ENCODE measurements at regions not wholly inside any gene's neighbourhood (a gene's known extent, or its start where the extent isn't known, plus 50 kb on each side); places are given as distances from the start of the nearest gene placed in this dataset.
A peak's percentile ranks its signal among the peaks of the same experiment; 100 is the strongest.

DNA sequence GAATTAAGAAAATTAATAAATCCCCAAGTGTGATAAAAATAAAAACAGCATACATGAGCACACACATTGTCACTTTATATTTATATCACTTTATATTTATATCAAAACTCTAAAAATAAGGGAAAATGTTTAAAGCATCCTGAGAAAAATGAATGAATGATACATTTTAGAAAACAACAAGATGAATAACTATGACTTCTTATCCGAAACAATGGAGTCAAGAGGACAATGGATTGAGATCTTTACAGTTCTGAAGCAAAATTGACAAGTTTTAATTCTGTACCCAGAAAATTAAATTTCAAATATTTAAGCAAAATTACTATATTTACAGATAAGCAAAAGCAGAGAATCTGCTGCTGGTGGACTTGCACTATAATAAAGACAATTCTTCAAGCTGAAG lies 512.6 kb downstream of the MRPL39 start:
- Histone ChIP-seq H2AFZ (no peak overlapping the region), H3K9me2 (ENCODE audit: insufficient read depth) (no peaks in the 10 kb centered on the region), H3K9me3 (ENCODE audit: low read depth) (no peaks in the 10 kb centered on the region), H3K9ac (no peak overlapping the region), H4K20me1 (ENCODE audit: insufficient read depth) (no peaks in the 10 kb centered on the region), H3K27me3 (replicated peaks; ENCODE audit: insufficient read depth) (no peaks in the 10 kb centered on the region), H3K4me2 (ENCODE audit: unreplicated experiment) (no peak overlapping the region), H3K36me3 (ENCODE audit: low read depth) (no peaks in the 10 kb centered on the region), H3K4me1 (ENCODE audit: insufficient read depth) (no peaks in the 10 kb centered on the region), H3K27ac (no peak overlapping the region), H3K79me2 (ENCODE audit: insufficient read depth) (no peaks in the 10 kb centered on the region), H3K4me3 (no peak overlapping the region), H3F3A (ENCODE audit: insufficient read depth) (no peaks in the 10 kb centered on the region)
- TF ChIP-seq EZH2phosphoT487 (IDR thresholded peaks at IDR 0.05; ENCODE audit: insufficient read depth, low read depth) (no peak), EZH2 (IDR thresholded peaks at IDR 0.05; ENCODE audit: insufficient read depth, poor library complexity, severe bottlenecking) (no peak)
- DNase-seq: no peak
- 14 to 17% methylated on average over 1 of the region's 1 CpG for WGBS, 2 experiments (ENCODE audit: low coverage in 1 of 2, low lambda C conversion rate in 2 of 2, missing lambda C conversion rate in 2 of 2)
- in situ Hi-C loops (cut with MboI): no loop called here

- H3K27me3 ChIP-seq (replicated peaks; ENCODE audit: insufficient read depth): no peaks in the 10 kb centered on the region
- no peak overlapping the region for H2AFZ ChIP-seq
- no peaks in the 10 kb centered on the region for H4K20me1 ChIP-seq (ENCODE audit: insufficient read depth)
- H3K36me3 ChIP-seq (ENCODE audit: low read depth): no peaks in the 10 kb centered on the region
- DNase-seq: no peak
- no peaks in the 10 kb centered on the region for H3K79me2 ChIP-seq (ENCODE audit: insufficient read depth)
- H3K4me1 ChIP-seq (ENCODE audit: insufficient read depth): no peaks in the 10 kb centered on the region
- in situ Hi-C loops (cut with MboI): no loop called here
- H3F3A ChIP-seq (ENCODE audit: insufficient read depth): no peaks in the 10 kb centered on the region
- no peaks in the 10 kb centered on the region for H3K9me2 ChIP-seq (ENCODE audit: insufficient read depth)
- no peak for TF ChIP-seq EZH2 (IDR thresholded peaks at IDR 0.05; ENCODE audit: insufficient read depth, poor library complexity, severe bottlenecking)
- no peak for TF ChIP-seq EZH2phosphoT487 (IDR thresholded peaks at IDR 0.05; ENCODE audit: insufficient read depth, low read depth)
- WGBS, 2 experiments (ENCODE audit: low coverage in 1 of 2, low lambda C conversion rate in 2 of 2, missing lambda C conversion rate in 2 of 2): 37 to 39% methylated on average over 8 of the region's 8 CpGs
- H3K9ac ChIP-seq: no peak overlapping the region
- no peak overlapping the region for H3K4me2 ChIP-seq (ENCODE audit: unreplicated experiment)
- H3K9me3 ChIP-seq (ENCODE audit: low read depth): no peaks in the 10 kb centered on the region
- H3K27ac ChIP-seq: no peak overlapping the region
- no peak overlapping the region for H3K4me3 ChIP-seq
Observed at GRCh38 chr21:25092441-25093011, 514.8 kb downstream of the MRPL39 start.

DNA sequence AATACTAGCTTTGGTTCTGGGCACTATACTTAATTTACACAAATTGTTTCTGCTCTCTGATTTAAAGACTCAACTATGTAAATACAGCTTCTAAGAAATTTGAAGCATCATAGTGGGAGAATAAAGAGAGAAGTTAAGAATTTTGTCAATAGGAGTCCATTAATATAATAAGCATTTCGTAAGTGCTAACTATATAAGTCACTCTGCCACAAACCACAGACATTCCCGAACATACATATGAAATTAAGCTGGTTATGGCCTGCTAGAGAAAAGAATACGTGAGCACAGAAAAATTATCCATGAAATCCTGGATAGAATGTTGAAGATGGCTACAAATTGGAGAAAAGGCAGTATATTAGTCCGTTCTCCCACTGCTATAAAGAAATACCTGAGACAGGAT lies 526.2 kb downstream of the MRPL39 start:
- no peaks in the 10 kb centered on the region for H3K9me2 ChIP-seq (ENCODE audit: insufficient read depth)
- H3K9ac ChIP-seq: no peak overlapping the region
- H3K9me3 ChIP-seq (ENCODE audit: low read depth): no peaks in the 10 kb centered on the region
- H3K4me2 ChIP-seq (ENCODE audit: unreplicated experiment): no peak overlapping the region
- H3K27ac ChIP-seq: no peak overlapping the region
- in situ Hi-C loops (cut with MboI): no loop called here
- no peaks in the 10 kb centered on the region for H3F3A ChIP-seq (ENCODE audit: insufficient read depth)
- 26 to 31% methylated on average over 4 of the region's 4 CpGs for WGBS, 2 experiments (ENCODE audit: low coverage in 1 of 2, low lambda C conversion rate in 2 of 2, missing lambda C conversion rate in 2 of 2)
- H3K27me3 ChIP-seq (replicated peaks; ENCODE audit: insufficient read depth): no peaks in the 10 kb centered on the region
- no peak for DNase-seq
- no peak overlapping the region for H3K4me3 ChIP-seq
- H4K20me1 ChIP-seq (ENCODE audit: insufficient read depth): no peaks in the 10 kb centered on the region
- H3K36me3 ChIP-seq (ENCODE audit: low read depth): no peaks in the 10 kb centered on the region
- TF ChIP-seq EZH2 (IDR thresholded peaks at IDR 0.05; ENCODE audit: insufficient read depth, poor library complexity, severe bottlenecking) (no peak), EZH2phosphoT487 (IDR thresholded peaks at IDR 0.05; ENCODE audit: insufficient read depth, low read depth) (no peak)
- no peaks in the 10 kb centered on the region for H3K79me2 ChIP-seq (ENCODE audit: insufficient read depth)
- no peaks in the 10 kb centered on the region for H3K4me1 ChIP-seq (ENCODE audit: insufficient read depth)
- no peak overlapping the region for H2AFZ ChIP-seq

- TF ChIP-seq EZH2 (IDR thresholded peaks at IDR 0.05; ENCODE audit: insufficient read depth, poor library complexity, severe bottlenecking) (no peak), EZH2phosphoT487 (IDR thresholded peaks at IDR 0.05; ENCODE audit: insufficient read depth, low read depth) (no peak)
- Histone ChIP-seq H3K36me3 (ENCODE audit: low read depth) (no peaks in the 10 kb centered on the region), H3K27me3 (replicated peaks; ENCODE audit: insufficient read depth) (no peaks in the 10 kb centered on the region), H4K20me1 (ENCODE audit: insufficient read depth) (no peaks in the 10 kb centered on the region), H3F3A (ENCODE audit: insufficient read depth) (no peaks in the 10 kb centered on the region), H3K27ac (no peak overlapping the region), H3K4me3 (no peak overlapping the region), H3K4me2 (ENCODE audit: unreplicated experiment) (no peak overlapping the region), H3K9me3 (ENCODE audit: low read depth) (no peaks in the 10 kb centered on the region), H3K4me1 (ENCODE audit: insufficient read depth) (no peaks in the 10 kb centered on the region), H3K79me2 (ENCODE audit: insufficient read depth) (no peaks in the 10 kb centered on the region), H3K9me2 (ENCODE audit: insufficient read depth) (no peaks in the 10 kb centered on the region), H3K9ac (no peak overlapping the region), H2AFZ (no peak overlapping the region)
- in situ Hi-C loops (cut with MboI): no loop called here
- peak; percentile 1 for DNase-seq
- WGBS, 2 experiments (ENCODE audit: low coverage in 1 of 2, low lambda C conversion rate in 2 of 2, missing lambda C conversion rate in 2 of 2): 0 to 4% methylated on average over 1 of the region's 1 CpG
Observed at GRCh38 chr21:25080661-25081060, 526.6 kb downstream of the MRPL39 start.

DNA sequence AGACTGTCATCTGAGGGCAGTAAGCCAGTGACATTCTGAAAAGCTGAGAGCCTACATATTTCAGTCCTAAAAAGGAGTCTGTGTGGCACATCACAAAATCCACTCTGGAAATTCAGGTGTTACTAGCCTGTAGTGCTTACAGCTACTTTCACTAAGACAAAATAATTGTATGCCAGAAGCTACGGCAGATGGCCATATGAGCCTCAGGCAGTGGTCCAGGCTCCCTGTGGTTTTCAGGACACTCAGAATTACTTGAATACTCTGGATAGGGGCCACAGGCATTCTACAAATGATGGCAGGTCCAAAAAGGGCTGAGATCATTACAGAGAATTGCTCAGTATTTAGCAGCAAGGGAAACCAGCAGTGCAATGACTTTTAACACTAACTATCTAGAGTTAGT lies 527.1 kb downstream of the MRPL39 start:
- in situ Hi-C loops (cut with MboI): no loop called here
- Histone ChIP-seq H4K20me1 (ENCODE audit: insufficient read depth) (no peaks in the 10 kb centered on the region), H3K27ac (no peak overlapping the region), H3K36me3 (ENCODE audit: low read depth) (no peaks in the 10 kb centered on the region), H3K4me2 (ENCODE audit: unreplicated experiment) (no peak overlapping the region), H3K4me1 (ENCODE audit: insufficient read depth) (no peaks in the 10 kb centered on the region), H3K27me3 (replicated peaks; ENCODE audit: insufficient read depth) (no peaks in the 10 kb centered on the region), H3F3A (ENCODE audit: insufficient read depth) (no peaks in the 10 kb centered on the region), H3K79me2 (ENCODE audit: insufficient read depth) (no peaks in the 10 kb centered on the region), H3K9me3 (ENCODE audit: low read depth) (no peaks in the 10 kb centered on the region), H3K9ac (no peak overlapping the region), H2AFZ (no peak overlapping the region), H3K9me2 (ENCODE audit: insufficient read depth) (no peaks in the 10 kb centered on the region), H3K4me3 (no peak overlapping the region)
- TF ChIP-seq EZH2 (IDR thresholded peaks at IDR 0.05; ENCODE audit: insufficient read depth, poor library complexity, severe bottlenecking) (no peak), EZH2phosphoT487 (IDR thresholded peaks at IDR 0.05; ENCODE audit: insufficient read depth, low read depth) (no peak)
- 0 to 6% methylated on average over 1 of the region's 1 CpG for WGBS, 2 experiments (ENCODE audit: low coverage in 1 of 2, low lambda C conversion rate in 2 of 2, missing lambda C conversion rate in 2 of 2)
- DNase-seq: no peak

All from GM23248 (cell line).